HG02981 (cell line): ENCODE measurements at regions not wholly inside any gene's neighbourhood (a gene's known extent, or its start where the extent isn't known, plus 50 kb on each side); places are given as distances from the start of the nearest gene placed in this dataset.
"Not testable (repeated sequence)": the region's sequence is repeated elsewhere in the genome, so short reads cannot be mapped to it uniquely, and the experiment has no call there.

Source experiments
- ATAC-seq: cut with Tn5 transposase; IDR thresholded peaks from one replicate; pipeline ENCODE4 v1.9.1; 2021; ENCODE audit warnings: mild to moderate bottlenecking, moderate library complexity; ENCODE audit not compliant: unreplicated experiment

DNA sequence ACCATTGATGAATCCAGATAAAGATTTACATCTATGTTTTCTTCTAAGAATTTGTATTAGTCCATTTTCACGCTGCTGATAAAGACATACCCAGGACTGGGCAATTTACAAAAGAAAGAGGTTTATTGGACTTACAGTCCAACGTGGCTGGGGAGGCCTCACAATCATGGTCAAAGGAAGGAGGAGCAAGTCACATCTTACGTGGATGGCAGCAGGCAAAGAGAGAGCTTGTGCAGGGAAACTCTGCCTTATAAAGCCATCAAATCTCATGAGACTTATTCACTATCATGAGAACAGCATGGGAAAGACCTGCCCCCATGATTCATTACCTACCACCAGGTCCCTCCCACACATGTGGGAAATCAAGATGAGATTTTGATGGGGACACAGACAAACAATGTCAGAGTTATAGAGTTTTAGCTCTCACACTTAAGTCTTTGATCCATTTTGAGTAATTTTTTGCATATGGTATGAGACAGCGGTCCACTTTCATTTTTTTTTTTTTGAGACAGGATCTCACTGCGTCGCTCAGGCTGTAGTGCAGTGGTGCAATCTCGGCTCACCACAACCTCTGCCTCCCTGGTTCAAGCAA, 53.5 kb upstream of the JADE2 start:
- ATAC-seq, result not testable (repeated sequence)

DNA sequence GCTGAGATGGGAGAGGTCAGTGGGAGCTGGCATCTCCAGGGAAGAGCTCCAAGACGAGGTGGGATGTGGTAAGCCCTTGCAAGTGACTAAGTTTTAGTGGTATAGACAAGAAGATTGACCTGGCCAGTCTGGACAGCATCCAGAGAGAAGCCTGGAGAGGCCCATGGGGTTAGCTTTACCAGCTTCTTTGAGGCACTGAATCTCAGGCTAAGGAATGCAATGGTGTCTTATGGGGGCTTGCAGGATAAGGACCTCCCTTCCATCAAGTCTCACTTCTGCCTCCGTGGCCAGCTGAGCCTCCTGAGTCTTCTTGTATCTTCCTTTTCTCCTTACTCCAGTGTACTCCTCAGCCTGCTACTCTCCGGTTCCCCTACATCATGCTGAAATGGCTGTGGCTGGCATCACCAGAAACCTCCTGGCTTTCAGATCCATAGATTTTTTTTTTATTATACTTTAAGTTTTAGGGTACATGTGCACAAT, 56.5 kb upstream of the JADE2 start:
- no peak for ATAC-seq

DNA sequence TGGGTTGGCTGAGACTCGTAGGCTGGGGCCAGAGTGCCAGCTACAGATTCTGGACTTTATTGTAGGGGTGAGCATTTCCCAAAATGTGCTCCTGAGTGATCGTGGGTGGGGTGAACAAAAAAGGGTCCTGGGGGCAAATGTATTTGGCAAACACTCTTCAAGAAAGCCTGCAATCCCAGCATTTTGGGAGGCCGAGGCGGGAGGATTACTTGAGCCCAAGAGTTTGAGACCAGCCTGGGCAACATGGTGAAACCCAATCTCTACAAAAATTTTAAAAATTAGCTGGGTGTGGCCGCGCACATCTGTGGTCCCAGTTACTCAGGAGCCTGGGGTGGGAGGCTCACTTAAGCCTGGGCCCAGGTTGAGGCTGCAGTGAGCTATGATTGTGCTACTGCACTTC, 55.5 kb upstream of the CDKN2AIPNL start:
- ATAC-seq, result no peak

DNA sequence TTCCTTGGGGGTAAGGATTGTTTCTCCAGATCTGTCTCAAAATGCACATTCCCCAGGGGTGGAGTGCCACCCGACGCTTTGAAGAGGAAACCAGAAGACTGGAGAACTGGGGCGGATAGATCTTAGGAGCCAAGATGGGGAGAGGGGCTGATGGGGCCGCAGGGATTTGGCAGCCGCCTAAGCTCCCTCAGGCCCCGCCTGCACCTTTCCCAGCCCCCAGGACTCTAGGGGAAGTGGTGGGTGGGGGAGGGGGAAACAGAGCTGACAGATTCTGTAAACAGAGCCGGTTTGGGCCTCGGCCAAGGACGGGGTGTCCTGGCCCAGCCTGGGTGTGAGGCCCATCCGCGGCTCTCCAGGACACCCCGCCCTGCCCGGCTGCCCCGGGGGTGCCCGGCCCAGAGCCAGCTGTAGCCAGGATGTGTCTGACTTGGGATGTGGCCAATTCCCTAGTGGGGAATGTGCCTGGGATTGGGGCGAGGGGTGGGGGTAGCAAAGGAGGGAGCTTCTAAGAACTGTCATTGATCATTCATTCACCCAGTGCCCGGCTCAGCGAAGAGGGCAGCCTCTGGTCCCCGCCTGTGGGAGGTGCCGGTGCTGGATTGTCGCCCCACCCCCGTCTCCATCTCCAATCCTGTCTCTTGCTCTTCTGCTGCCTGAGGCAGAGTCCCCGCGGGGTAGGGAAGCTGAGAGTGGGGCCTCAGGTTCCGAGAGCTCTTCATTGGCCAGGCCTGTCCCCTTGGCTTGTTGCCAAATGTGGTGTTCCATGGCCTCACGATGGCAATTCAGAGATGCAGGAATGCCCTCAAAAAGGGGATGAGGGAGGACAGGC, 54.8 kb upstream of the CDKN2AIPNL start:
- peak; percentile 39 for ATAC-seq

DNA sequence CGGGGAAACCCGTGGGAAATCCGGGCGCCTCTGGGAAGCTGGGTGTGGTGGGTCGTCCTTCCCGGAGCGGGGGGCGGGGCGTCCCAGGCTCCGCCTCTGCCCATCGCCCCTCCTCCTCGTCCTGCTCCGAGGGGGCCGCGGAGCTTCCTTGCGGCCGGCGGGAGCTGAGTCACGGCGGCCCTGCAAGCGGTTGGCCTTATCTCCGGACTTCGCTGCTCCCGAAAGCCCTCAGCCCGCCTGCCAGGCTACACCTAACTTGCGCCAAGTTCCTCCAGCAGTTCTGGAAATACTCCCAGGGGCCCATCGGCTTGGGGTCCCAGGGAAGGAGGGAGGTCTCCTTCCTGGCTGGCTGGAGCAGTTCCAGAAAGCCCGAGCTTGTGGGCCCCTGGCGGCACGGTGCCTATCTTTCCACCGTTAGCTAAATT, 54.1 kb upstream of the CDKN2AIPNL start:
- peak; percentile 67 for ATAC-seq

DNA sequence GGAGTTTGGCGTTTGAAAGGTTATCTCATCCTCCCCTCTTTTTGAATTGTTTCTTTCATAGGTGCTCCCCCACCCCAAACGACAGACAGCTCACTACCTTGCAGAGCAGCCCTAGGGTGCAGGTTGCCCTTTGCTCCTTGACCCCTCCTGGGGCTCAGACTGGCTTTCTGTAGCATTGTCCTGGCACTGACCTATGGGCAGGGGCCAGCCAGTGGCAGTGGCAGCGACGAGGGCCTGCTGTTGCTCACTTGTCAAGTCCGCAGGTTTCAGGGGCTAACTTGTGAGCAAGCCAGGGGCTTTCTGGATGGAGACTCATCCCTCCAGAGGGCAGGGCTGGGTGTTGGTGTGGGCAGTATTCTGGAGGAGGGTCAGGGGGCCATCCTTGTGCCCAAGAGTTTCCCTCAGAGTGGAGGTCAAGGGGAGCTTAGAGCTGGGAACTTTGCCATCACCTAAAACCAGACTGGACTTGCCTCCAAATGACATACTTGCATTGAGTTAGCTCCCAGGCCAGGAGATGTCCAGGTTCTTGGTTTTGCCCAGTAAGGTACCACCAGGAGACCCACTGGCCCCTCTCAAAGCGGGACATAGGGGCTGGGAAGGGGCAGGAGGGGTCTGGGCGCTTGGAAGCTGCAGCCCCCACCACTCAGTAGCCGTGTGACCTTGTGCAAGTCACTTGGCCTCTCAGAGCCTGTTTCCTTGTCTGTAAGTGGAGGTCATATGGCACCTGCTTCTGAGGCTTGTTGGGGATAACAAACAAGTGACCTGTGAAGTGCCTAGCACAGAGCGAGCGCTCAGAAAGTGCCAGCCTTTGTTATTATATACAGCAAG, 53.5 kb upstream of the CDKN2AIPNL start:
- ATAC-seq, result no peak

DNA sequence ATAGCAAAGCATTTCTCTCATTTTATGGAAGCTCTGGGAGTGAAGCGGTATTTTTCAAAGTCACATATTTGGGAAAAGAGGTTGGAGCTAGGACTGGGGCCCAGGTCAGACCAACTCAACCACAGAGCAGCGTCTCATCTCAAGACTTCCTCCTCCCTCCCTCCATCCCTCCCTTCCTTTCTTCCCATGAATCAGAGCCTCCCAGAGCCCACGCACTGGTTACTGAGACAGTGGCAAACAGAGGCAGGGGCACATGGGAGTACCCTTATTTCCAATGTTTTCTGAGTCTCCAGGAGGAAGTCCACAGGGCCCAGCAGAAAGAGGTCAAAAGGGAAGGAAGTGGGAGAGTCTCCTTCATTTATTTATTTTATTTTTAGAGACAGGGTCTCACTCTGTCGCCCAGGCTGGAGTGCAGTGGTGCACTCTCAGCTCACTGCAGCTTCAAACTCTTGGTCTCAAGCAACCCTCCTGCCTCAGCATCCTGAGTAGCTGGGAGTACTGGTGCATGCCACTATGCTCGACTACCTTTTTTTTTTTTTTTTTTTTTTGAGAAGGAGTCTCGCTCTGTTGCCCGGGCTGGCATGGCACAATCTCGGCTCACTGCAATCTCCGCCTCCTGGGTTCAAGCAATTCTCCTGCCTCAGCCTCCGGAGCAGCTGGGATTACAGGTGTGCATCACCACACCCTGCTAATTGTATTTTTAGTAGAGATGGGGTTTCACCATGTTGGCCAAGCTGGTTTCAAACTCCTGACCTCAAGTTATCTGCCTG, 52.5 kb upstream of the CDKN2AIPNL start:
- ATAC-seq, result no peak

DNA sequence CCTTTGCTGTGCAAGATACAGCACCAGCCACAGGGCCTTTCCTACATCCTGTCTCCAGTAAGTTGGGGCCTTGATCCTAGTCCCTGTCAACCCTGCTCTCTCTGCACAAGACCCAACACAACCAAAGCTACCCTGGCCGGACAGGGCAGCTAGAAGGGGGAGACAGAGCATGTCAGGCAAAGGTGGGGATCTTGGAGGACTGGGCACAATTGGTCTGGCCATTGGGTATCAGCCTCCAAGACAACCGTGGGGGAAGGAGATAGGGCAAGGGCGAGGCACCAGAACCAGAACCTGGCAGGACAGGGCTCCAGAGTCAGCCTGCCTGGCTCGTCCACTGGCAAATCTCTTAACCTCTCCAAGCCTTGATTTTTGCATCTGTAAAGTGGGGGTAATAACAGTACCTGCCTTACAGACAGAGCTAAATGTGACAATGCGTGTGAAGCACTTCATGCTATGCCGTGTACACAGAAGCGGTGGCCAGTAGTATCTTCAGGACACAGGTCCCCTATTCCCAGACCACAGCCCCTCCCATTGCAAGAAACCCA, 51.6 kb upstream of the CDKN2AIPNL start:
- ATAC-seq, result no peak

DNA sequence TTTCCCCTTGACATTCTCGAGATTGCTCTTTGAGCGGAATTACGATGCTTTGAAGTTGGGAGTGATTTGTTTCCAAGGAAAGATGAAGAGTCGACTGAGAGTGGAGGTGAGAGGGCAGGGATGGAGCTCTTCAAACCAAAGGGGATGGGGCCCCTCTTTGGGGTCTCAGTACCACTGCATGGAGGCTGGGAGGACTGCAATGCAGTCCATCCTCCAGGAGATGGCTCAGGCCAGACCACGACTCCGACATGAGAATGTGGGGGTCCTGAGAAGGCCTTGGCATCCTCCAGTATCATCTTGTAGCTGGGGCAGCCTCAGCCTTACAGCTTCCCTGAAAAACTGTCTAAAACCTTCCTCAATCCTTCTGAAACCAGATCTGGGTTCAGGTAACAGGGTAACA, 51.1 kb upstream of the CDKN2AIPNL start:
- ATAC-seq, result no peak

DNA sequence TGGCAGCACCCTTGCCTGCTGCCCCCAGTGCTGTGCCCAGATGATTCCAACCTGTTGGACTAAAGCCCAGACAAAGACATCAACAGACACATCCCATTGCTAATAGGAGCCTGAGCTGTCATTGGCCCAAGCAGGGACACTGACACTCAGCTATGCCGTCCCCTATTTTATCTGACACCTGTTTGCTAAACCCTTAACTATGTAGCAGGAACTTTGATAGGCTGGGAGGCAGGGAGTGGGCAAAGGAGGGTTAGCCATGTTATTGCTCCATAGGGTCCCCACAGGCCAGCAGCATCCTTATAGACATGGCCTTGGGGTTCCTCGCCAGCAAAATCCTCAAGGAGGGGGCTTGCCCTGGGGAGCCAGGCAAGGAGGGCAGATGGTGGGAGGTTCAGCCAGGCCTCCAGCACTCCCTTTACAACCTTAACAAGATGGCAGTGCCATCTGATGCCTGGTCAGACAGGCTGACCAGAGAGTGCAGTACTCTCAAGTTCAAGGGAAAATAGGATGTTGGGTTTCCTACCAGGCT, 50.4 kb upstream of the CDKN2AIPNL start:
- ATAC-seq, result no peak
